Neural cell (in vitro differentiated cells): ENCODE measurements at regions not wholly inside any gene's neighbourhood (a gene's known extent, or its start where the extent isn't known, plus 50 kb on each side); places are given as distances from the start of the nearest gene placed in this dataset.

Source experiments
- H2AFZ ChIP-seq: fragments of 200-600, 300-800 bp; sonication (generic), shearing (Covaris generic); 2 replicates; pipeline ENCODE4 v1.6.0; 2014; ENCODE audit warnings: low read depth, mild to moderate bottlenecking, antibody characterized with exemption, low read length, moderate library complexity
- H3F3A ChIP-seq: fragments of 200-600 bp; shearing (Covaris generic); 2 replicates; pipeline ENCODE4 v1.6.1; 2016; ENCODE audit warnings: mild to moderate bottlenecking, moderate library complexity, mixed read lengths, antibody characterized with exemption, low read length; ENCODE audit not compliant: insufficient read depth, poor library complexity, severe bottlenecking
- H3K27ac ChIP-seq: fragments of 200-600, 300-800 bp; sonication (generic), shearing (Covaris generic); 2 replicates; pipeline ENCODE4 v1.5.1; 2014; ENCODE audit warnings: mild to moderate bottlenecking, low read length, moderate library complexity
- H3K27me3 ChIP-seq: fragments of 300-800, 200-600 bp; sonication (generic), shearing (Covaris generic); 2 replicates; pipeline ENCODE4 v1.6.0; 2014; ENCODE audit warnings: mild to moderate bottlenecking, low read depth, low read length, moderate library complexity; ENCODE audit not compliant: insufficient read depth
- H3K36me3 ChIP-seq: fragments of 300-800, 200-600 bp; sonication (generic), shearing (Covaris generic); 2 replicates; pipeline ENCODE4 v1.5.1; 2014; ENCODE audit warnings: mild to moderate bottlenecking, antibody characterized with exemption, low read length, moderate library complexity; ENCODE audit not compliant: insufficient read depth
- H3K4me2 ChIP-seq: fragments of 300-800, 200-600 bp; sonication (generic), shearing (Covaris generic); 2 replicates; pipeline ENCODE4 v1.6.0; 2014; ENCODE audit warnings: mild to moderate bottlenecking, low read length
- H3K4me3 ChIP-seq: fragments of 300-800, 200-600 bp; sonication (generic), shearing (Covaris generic); 2 replicates; pipeline ENCODE4 v1.5.1; 2014; ENCODE audit warnings: mild to moderate bottlenecking, low read length, moderate library complexity
- H3K79me2 ChIP-seq: fragments of 200-600 bp; shearing (Covaris generic); replicated peaks from 2 replicates; pipeline ENCODE4 v1.6.0; 2014; ENCODE audit warnings: mild to moderate bottlenecking, low read length, moderate library complexity; ENCODE audit not compliant: insufficient read depth
- H3K9ac ChIP-seq: fragments of 300-800, 200-600 bp; sonication (generic), shearing (Covaris generic); 2 replicates; pipeline ENCODE4 v1.6.1; 2016; ENCODE audit warnings: mild to moderate bottlenecking, low read length, mixed read lengths
- H3K9me2 ChIP-seq: fragments of 200-600 bp; shearing (Covaris generic); 2 replicates; pipeline ENCODE4 v1.6.1; 2016; ENCODE audit warnings: mild to moderate bottlenecking, low read length, mixed read lengths; ENCODE audit not compliant: insufficient read depth
- H3K9me3 ChIP-seq: fragments of 200-600, 300-800 bp; sonication (generic), shearing (Covaris generic); 2 replicates; pipeline ENCODE4 v1.6.1; 2016; ENCODE audit warnings: mild to moderate bottlenecking, mixed run types, low read length, moderate library complexity, mixed read lengths
- H4K20me1 ChIP-seq: fragments of 200-600 bp; shearing (Covaris generic); 2 replicates; pipeline ENCODE4 v1.6.1; 2016; ENCODE audit warnings: mild to moderate bottlenecking, mixed run types; ENCODE audit not compliant: insufficient read depth
- EP300 ChIP-seq: fragments of 450-650 bp; conservative IDR thresholded peaks from 2 replicates; pipeline ENCODE4 v1.6.1; 2014; ENCODE audit warnings: antibody characterized with exemption, mild to moderate bottlenecking, moderate library complexity; ENCODE audit not compliant: poor library complexity, severe bottlenecking
- EZH2 ChIP-seq: fragments of 200-600, 300-800 bp; shearing (Covaris generic), sonication (generic); IDR thresholded peaks from 2 replicates; pipeline ENCODE4 v1.6.1; 2014; ENCODE audit warnings: antibody characterized with exemption, low read length, borderline replicate concordance, mild to moderate bottlenecking; ENCODE audit not compliant: insufficient read depth, poor library complexity, severe bottlenecking
- MXI1 ChIP-seq: fragments of 450-650 bp; conservative IDR thresholded peaks from 2 replicates; pipeline ENCODE4 v1.6.1; 2014; ENCODE audit warnings: antibody characterized with exemption, mild to moderate bottlenecking; ENCODE audit not compliant: poor library complexity, severe bottlenecking
- POLR2AphosphoS5 ChIP-seq: IDR thresholded peaks from 2 replicates; pipeline ENCODE4 v1.6.1; 2012
- RAD21 ChIP-seq: fragments of 450-650 bp; conservative IDR thresholded peaks from 2 replicates; pipeline ENCODE4 v1.6.1; 2014; ENCODE audit warnings: antibody characterized with exemption, mild to moderate bottlenecking, moderate library complexity
- REST ChIP-seq: IDR thresholded peaks from 2 replicates; pipeline ENCODE4 v1.6.1; 2012; ENCODE audit warnings: borderline replicate concordance
- SMC3 ChIP-seq: fragments of 450-650 bp; conservative IDR thresholded peaks from 2 replicates; pipeline ENCODE4 v1.6.1; 2014; ENCODE audit warnings: antibody characterized with exemption, mild to moderate bottlenecking, moderate library complexity; ENCODE audit not compliant: poor library complexity
- TAF1 ChIP-seq: IDR thresholded peaks from 2 replicates; pipeline ENCODE4 v1.6.1; 2012; ENCODE audit warnings: low read depth
- TF ChIP-seq, protein P1 (sequence below): fragments of 450-650 bp; IDR thresholded peaks from 2 replicates; pipeline ENCODE4 v1.5.1; 2014; ENCODE audit warnings: antibody characterized with exemption, mild to moderate bottlenecking, moderate library complexity; ENCODE audit not compliant: poor library complexity, severe bottlenecking

GRCh38 chr3:72311425-72311824 lies 526.5 kb upstream of the PROK2 start:
- Histone ChIP-seq H4K20me1 (no peaks in the 10 kb centered on the region), H3K9ac (no peak overlapping the region), H3K9me2 (no peaks in the 10 kb centered on the region), H3K9me3 (no peaks in the 10 kb centered on the region), H2AFZ (no peak overlapping the region), H3K27me3 (no peaks in the 10 kb centered on the region), H3K4me2 (no peak overlapping the region), H3F3A (no peaks in the 10 kb centered on the region), H3K79me2 (no peaks in the 10 kb centered on the region), H3K27ac (no peak overlapping the region), H3K36me3 (no peaks in the 10 kb centered on the region), H3K4me3 (no peak overlapping the region)
- TF ChIP-seq RAD21, result no peak
- TF ChIP-seq REST, result no peak
- no peak for TF ChIP-seq EZH2
- TF ChIP-seq SMC3, result no peak
- TF ChIP-seq TAF1, result no peak
- TF ChIP-seq MXI1, result no peak
- TF ChIP-seq POLR2AphosphoS5, result no peak
- TF ChIP-seq EP300, result no peak
- TF ChIP-seq, protein P1, sequence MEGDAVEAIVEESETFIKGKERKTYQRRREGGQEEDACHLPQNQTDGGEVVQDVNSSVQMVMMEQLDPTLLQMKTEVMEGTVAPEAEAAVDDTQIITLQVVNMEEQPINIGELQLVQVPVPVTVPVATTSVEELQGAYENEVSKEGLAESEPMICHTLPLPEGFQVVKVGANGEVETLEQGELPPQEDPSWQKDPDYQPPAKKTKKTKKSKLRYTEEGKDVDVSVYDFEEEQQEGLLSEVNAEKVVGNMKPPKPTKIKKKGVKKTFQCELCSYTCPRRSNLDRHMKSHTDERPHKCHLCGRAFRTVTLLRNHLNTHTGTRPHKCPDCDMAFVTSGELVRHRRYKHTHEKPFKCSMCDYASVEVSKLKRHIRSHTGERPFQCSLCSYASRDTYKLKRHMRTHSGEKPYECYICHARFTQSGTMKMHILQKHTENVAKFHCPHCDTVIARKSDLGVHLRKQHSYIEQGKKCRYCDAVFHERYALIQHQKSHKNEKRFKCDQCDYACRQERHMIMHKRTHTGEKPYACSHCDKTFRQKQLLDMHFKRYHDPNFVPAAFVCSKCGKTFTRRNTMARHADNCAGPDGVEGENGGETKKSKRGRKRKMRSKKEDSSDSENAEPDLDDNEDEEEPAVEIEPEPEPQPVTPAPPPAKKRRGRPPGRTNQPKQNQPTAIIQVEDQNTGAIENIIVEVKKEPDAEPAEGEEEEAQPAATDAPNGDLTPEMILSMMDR, result no peak

DNA sequence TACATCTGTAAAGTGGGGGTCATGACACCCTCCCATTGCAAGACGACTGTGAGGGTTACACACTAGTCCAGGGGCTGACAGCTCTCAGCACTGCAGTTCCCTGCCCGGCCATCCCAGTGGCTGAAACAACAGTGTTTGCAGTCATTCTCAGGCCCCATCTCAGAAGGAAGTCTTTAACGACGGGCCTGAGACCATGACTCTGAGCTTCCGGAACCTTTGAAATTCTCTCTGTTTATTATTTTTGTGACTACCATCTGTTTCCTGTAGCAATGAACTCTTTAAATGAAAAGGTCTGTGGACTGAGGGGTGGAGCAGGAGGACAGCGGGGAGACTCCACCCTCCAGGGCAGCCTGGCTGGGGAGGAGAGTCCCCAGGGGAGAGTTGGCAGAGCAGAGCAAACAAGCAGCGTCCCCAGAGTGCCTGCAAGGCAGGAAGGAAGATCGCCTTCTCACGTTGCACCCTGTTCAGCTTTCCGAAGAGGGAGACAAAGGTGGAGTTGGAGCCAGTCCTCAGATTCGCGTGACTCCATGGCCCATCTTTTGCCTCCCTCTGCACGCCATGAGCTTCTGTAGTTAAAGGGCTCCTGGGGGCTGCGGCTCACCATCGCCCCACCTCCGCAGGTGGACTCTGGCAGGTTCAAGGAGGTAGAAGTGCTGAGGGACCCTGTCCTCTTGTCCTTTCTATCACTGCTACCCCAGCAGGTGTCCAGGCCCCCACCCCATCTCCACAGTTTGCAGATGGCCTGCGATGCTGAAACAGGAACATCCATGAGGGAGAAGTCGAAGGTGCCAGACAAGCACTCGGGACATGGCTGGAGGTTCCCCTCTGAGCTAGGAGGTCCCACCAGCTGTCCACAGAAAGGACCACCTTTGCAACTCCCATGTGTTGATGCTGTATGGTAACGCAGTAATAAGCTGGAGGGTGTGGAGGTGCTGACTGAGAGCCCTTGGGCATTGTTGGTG lies 525.8 kb upstream of the PROK2 start:
- Histone ChIP-seq H3K9me3 (no peaks in the 10 kb centered on the region), H3K27me3 (no peaks in the 10 kb centered on the region), H3K9ac (no peak overlapping the region), H3K4me2 (no peak overlapping the region), H3K4me3 (no peak overlapping the region), H2AFZ (no peak overlapping the region), H3F3A (no peaks in the 10 kb centered on the region), H3K79me2 (no peaks in the 10 kb centered on the region), H4K20me1 (no peaks in the 10 kb centered on the region), H3K27ac (no peak overlapping the region), H3K36me3 (no peaks in the 10 kb centered on the region), H3K9me2 (no peaks in the 10 kb centered on the region)
- no peak for TF ChIP-seq RAD21
- TF ChIP-seq EZH2, result no peak
- no peak for TF ChIP-seq EP300
- TF ChIP-seq MXI1, result no peak
- TF ChIP-seq, protein P1, result no peak
- no peak for TF ChIP-seq REST
- no peak for TF ChIP-seq TAF1
- TF ChIP-seq SMC3, result no peak
- no peak for TF ChIP-seq POLR2AphosphoS5
